Peyer's patch (tissue), 4 donors: ENCODE measurements at regions not wholly inside any gene's neighbourhood (a gene's known extent, or its start where the extent isn't known, plus 50 kb on each side); places are given as distances from the start of the nearest gene placed in this dataset.

Source experiments
- CTCF ChIP-seq, 6 experiments: fragments of 450-650 bp in 4 of 6; fragments of 200-600 bp in 2 of 6; sonication (generic) in 1 of 6; IDR thresholded peaks; one replicate each; pipeline ENCODE4 v1.5.1; 2017 to 2019; ENCODE audit warnings: antibody characterized with exemption in 6 of 6, mild to moderate bottlenecking in 3 of 6, moderate library complexity in 1 of 6
- POLR2A ChIP-seq, 2 donors: fragments of 450-650 bp; IDR thresholded peaks; one replicate each; pipeline ENCODE4 v1.5.1; 2017; ENCODE audit warnings: antibody characterized with exemption in 2 of 2, mild to moderate bottlenecking in 2 of 2, moderate library complexity in 2 of 2

DNA sequence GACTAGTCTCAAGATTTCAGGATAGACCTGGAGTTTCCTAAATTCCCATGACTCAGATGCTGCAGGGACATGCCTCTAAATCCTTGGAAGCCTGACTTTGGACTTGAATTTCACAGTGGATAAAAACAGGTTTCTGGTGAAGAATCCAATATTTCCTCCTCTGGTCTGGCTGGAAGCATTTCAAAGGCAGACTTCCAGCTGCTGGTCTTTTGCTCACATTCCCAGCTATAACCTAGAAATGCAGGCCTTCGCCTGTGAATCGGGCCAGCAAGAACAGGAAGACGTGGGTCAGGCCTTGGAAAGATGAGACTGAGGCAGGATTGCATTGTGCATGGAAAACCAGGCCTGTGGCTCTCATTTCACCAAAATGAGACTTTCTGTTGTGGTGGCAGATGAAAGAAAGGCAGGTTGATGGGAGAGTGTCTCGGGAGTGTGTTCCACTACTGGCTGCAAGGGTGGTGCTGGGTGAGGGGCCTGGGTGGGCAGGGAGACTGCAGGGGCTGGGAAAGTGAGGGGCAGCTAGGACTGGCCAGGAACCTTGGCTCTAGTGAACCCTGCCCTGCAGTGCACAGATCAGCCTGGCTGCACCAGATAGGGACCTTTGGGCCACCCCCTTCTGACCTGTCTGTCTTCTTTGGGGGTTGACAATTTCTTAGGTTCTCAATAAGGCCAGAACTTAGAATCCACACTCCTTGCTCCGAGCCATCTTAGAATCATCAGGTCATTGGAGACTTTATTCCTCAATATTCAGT, 488.8 kb upstream of the MKI67 start:
- no peak for TF ChIP-seq POLR2A (IDR thresholded peaks at IDR 0.05)
- TF ChIP-seq CTCF (IDR thresholded peaks at IDR 0.05) = no peak
